SK-N-SH (cell line): ENCODE measurements at regions not wholly inside any gene's neighbourhood (a gene's known extent, or its start where the extent isn't known, plus 50 kb on each side); places are given as distances from the start of the nearest gene placed in this dataset.

ENCODE experiments used
- CTCF ChIA-PET: fragments of 300-600, 350-600 bp; formaldehyde crosslinking; extraction: SDS; loops from one replicate; lab custom pipeline; 2021; lab: Yijun Ruan, JAX
- POLR2A ChIA-PET: fragments of 350-600 bp; sonication (Branson Sonifier 250); formaldehyde crosslinking; extraction: SDS; loops from one replicate; lab custom pipeline; 2020; ENCODE audit warnings: antibody characterized with exemption, inconsistent platforms; lab: Yijun Ruan, JAX
- DNase-seq: peaks from one replicate; pipeline ENCODE4 v3.0.0; 2012
- H2AFZ ChIP-seq: fragments of 200-600 bp; sonication (generic); 2 replicates; pipeline ENCODE4 v1.8.1; 2016; ENCODE audit warnings: antibody characterized with exemption, mild to moderate bottlenecking, low read depth
- H3F3A ChIP-seq: fragments of 200-600 bp; sonication (generic); replicated peaks from 2 replicates; pipeline ENCODE3; 2016; ENCODE audit warnings: antibody characterized with exemption, mild to moderate bottlenecking; ENCODE audit not compliant: insufficient read depth
- H3K27ac ChIP-seq, 2 experiments: fragments of 200-500 bp in 1 of 2; fragments of 200-600 bp in 1 of 2; sonication (Bioruptor generic) in 1 of 2; sonication (generic), shearing (Covaris generic) in 1 of 2; 2 replicates each; pipeline versions ENCODE4 v1.5.1 to v1.6.1; 2014 to 2016; ENCODE audit warnings: low read depth in 2 of 2, inconsistent platforms in 1 of 2, low read length in 1 of 2, mild to moderate bottlenecking in 1 of 2, mixed read lengths in 1 of 2
- H3K27me3 ChIP-seq: fragments of 200-600 bp; sonication (generic), shearing (Covaris generic); 2 replicates; pipeline ENCODE4 v1.6.1; 2016; ENCODE audit warnings: mixed run types; ENCODE audit not compliant: insufficient read depth
- H3K36me3 ChIP-seq, 2 experiments: fragments of 200-500 bp in 1 of 2; fragments of 200-600 bp in 1 of 2; sonication (Bioruptor generic) in 1 of 2; sonication (generic) in 1 of 2; replicated peaks in 1 of 2; 2 replicates each; pipeline versions ENCODE3 to v1.5.1; 2014 to 2016; ENCODE audit warnings: low read length in 1 of 2, mild to moderate bottlenecking in 1 of 2; ENCODE audit not compliant: insufficient read depth in 2 of 2, control insufficient read depth in 1 of 2
- H3K4me1 ChIP-seq, 2 experiments: fragments of 200-500 bp in 1 of 2; fragments of 200-600 bp in 1 of 2; sonication (Bioruptor generic) in 1 of 2; sonication (generic), shearing (Covaris generic) in 1 of 2; 2 replicates each; pipeline versions ENCODE4 v1.5.1 to v1.6.1; 2014 to 2016; ENCODE audit warnings: low read depth in 1 of 2, low read length in 1 of 2, mixed run types in 1 of 2; ENCODE audit not compliant: insufficient read depth in 2 of 2, control insufficient read depth in 1 of 2
- H3K4me2 ChIP-seq: fragments of 200-600 bp; sonication (generic), shearing (Covaris generic); 2 replicates; pipeline ENCODE4 v1.6.1; 2017; ENCODE audit warnings: mixed run types
- H3K4me3 ChIP-seq, 2 experiments: fragments of 200-500 bp in 1 of 2; fragments of 200-600 bp in 1 of 2; sonication (Bioruptor generic) in 1 of 2; sonication (generic), shearing (Covaris generic) in 1 of 2; 2 replicates each; pipeline versions ENCODE4 v1.5.1 to v1.8.1; 2014 to 2016; ENCODE audit warnings: low read depth in 2 of 2, inconsistent platforms in 1 of 2, low read length in 1 of 2, mild to moderate bottlenecking in 1 of 2, mixed read lengths in 1 of 2, moderate library complexity in 1 of 2
- H3K79me2 ChIP-seq: fragments of 200-600 bp; sonication (generic); 2 replicates; pipeline ENCODE4 v1.8.1; 2017; ENCODE audit warnings: mild to moderate bottlenecking; ENCODE audit not compliant: insufficient read depth
- H3K9ac ChIP-seq: fragments of 200-600 bp; sonication (generic); 2 replicates; pipeline ENCODE4 v1.6.1; 2017; ENCODE audit warnings: mixed run types
- H3K9me2 ChIP-seq: fragments of 200-600 bp; sonication (generic); 2 replicates; pipeline ENCODE4 v1.6.1; 2017; ENCODE audit warnings: mixed run types
- H3K9me3 ChIP-seq: fragments of 200-600 bp; sonication (generic); 2 replicates; pipeline ENCODE4 v1.6.1; 2017; ENCODE audit warnings: mixed run types, mild to moderate bottlenecking, moderate library complexity
- H4K20me1 ChIP-seq: fragments of 200-600 bp; sonication (generic); 2 replicates; pipeline ENCODE4 v1.6.1; 2017; ENCODE audit warnings: mild to moderate bottlenecking, mixed run types; ENCODE audit not compliant: insufficient read depth
- ELF1 ChIP-seq: IDR thresholded peaks from 2 replicates; pipeline ENCODE4 v1.4.0; 2012
- FOXM1 ChIP-seq: IDR thresholded peaks from 2 replicates; pipeline ENCODE4 v1.4.0; 2012; ENCODE audit warnings: low read depth, mild to moderate bottlenecking
- GABPA ChIP-seq: IDR thresholded peaks from 2 replicates; pipeline ENCODE4 v1.4.0; 2012; ENCODE audit warnings: low read depth, mild to moderate bottlenecking
- MEF2A ChIP-seq: IDR thresholded peaks from 2 replicates; pipeline ENCODE4 v1.4.0; 2012; ENCODE audit warnings: low read depth, borderline replicate concordance
- NFIC ChIP-seq: IDR thresholded peaks from 2 replicates; pipeline ENCODE4 v1.4.0; 2012; ENCODE audit warnings: borderline replicate concordance
- NRF1 ChIP-seq: IDR thresholded peaks from 2 replicates; pipeline ENCODE4 v1.6.1; 2012; ENCODE audit warnings: low read depth, mild to moderate bottlenecking, low read length
- POLR2AphosphoS5 ChIP-seq: IDR thresholded peaks from 2 replicates; pipeline ENCODE4 v1.6.1; 2012; ENCODE audit warnings: low read depth, low read length
- RAD21 ChIP-seq: IDR thresholded peaks from 2 replicates; pipeline ENCODE4 v1.6.1; 2012; ENCODE audit warnings: mild to moderate bottlenecking, low read length
- RXRA ChIP-seq: IDR thresholded peaks from 2 replicates; pipeline ENCODE4 v1.4.0; 2012; ENCODE audit warnings: low read depth, mild to moderate bottlenecking, borderline replicate concordance
- YY1 ChIP-seq: IDR thresholded peaks from 2 replicates; pipeline ENCODE4 v1.4.0; 2012; ENCODE audit warnings: low read depth, mild to moderate bottlenecking
- WGBS: methylation state at CpG from one replicate; pipeline ENCODE4 v1.1.6; 2017; ENCODE audit warnings: low lambda C conversion rate; 5-methylcytosine and 5-hydroxymethylcytosine counted together
- TF ChIP-seq, protein P1 (sequence below): IDR thresholded peaks from 2 replicates; pipeline ENCODE4 v1.6.1; 2012; ENCODE audit warnings: mild to moderate bottlenecking, low read depth, low read length, moderate library complexity

- Histone ChIP-seq H3K9me2 (no peaks in the 10 kb centered on the region), H3K79me2 (no peaks in the 10 kb centered on the region), H3K4me3 (no peak overlapping the region), H3K36me3 (peaks cover 0 to 6% of the 10 kb centered on the region in 2 experiments), H3K27me3 (no peaks in the 10 kb centered on the region), H3F3A (peaks cover 22% of the 10 kb centered on the region), H3K4me2 (no peak overlapping the region), H3K4me1 (peaks cover 0 to 28% of the 10 kb centered on the region in 2 experiments), H4K20me1 (no peaks in the 10 kb centered on the region), H3K9ac (no peak overlapping the region), H3K9me3 (no peaks in the 10 kb centered on the region), H3K27ac (peak overlapping the region in 1 of 2 experiments; percentile 99; a peak in 2 of 4 replicates), H2AFZ (no peak overlapping the region)
- DNase-seq = no peak
- POLR2A ChIA-PET = no interaction called here
- 67% methylated on average over 5 of the region's 5 CpGs for WGBS
- CTCF ChIA-PET = interaction anchor here (0.9 to 1.1 kb wide), 2 partner anchors 32 to 158 kb away, joined by 3 to 4 read pairs; no protein-coding TSS in a partner anchor
- TF ChIP-seq YY1 (no peak), GABPA (no peak), NRF1 (no peak), NFIC (no peak)
- TF ChIP-seq, protein P1, sequence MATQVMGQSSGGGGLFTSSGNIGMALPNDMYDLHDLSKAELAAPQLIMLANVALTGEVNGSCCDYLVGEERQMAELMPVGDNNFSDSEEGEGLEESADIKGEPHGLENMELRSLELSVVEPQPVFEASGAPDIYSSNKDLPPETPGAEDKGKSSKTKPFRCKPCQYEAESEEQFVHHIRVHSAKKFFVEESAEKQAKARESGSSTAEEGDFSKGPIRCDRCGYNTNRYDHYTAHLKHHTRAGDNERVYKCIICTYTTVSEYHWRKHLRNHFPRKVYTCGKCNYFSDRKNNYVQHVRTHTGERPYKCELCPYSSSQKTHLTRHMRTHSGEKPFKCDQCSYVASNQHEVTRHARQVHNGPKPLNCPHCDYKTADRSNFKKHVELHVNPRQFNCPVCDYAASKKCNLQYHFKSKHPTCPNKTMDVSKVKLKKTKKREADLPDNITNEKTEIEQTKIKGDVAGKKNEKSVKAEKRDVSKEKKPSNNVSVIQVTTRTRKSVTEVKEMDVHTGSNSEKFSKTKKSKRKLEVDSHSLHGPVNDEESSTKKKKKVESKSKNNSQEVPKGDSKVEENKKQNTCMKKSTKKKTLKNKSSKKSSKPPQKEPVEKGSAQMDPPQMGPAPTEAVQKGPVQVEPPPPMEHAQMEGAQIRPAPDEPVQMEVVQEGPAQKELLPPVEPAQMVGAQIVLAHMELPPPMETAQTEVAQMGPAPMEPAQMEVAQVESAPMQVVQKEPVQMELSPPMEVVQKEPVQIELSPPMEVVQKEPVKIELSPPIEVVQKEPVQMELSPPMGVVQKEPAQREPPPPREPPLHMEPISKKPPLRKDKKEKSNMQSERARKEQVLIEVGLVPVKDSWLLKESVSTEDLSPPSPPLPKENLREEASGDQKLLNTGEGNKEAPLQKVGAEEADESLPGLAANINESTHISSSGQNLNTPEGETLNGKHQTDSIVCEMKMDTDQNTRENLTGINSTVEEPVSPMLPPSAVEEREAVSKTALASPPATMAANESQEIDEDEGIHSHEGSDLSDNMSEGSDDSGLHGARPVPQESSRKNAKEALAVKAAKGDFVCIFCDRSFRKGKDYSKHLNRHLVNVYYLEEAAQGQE = no peak
Observed at GRCh38 chr20:19817017-19817416, 59.0 kb downstream of the RIN2 start.

DNA sequence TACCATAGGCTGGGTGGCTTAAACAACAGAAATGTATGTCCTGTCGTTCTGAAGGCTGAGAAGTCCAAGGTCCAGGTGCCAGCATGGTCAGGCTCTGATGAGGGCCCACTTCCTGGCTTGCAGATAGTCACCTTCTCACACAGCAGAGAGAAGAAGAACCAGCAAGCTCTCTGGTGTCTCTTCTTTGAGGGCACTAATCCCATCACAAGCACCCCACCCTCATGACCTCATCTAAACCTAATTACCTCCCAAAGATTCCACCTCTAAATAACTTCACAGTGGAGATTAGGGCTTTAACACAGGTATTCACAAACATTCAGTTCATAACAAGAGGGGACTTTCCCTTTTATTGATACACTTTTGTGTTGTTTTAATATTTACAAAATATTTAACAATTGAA is 61.1 kb downstream of the RIN2 start:
- Histone ChIP-seq H3F3A (peaks cover 22% of the 10 kb centered on the region), H3K4me1 (peaks cover 0 to 26% of the 10 kb centered on the region in 2 experiments; a peak in 3 of 4 replicates), H3K4me2 (no peak overlapping the region), H4K20me1 (no peaks in the 10 kb centered on the region), H2AFZ (no peak overlapping the region), H3K79me2 (no peaks in the 10 kb centered on the region), H3K27ac (no peak overlapping the region), H3K36me3 (peaks cover 0 to 6% of the 10 kb centered on the region in 2 experiments), H3K9me3 (no peaks in the 10 kb centered on the region), H3K9me2 (no peaks in the 10 kb centered on the region), H3K27me3 (no peaks in the 10 kb centered on the region), H3K9ac (no peak overlapping the region), H3K4me3 (no peak overlapping the region)
- 67% methylated on average over 1 of the region's 1 CpG for WGBS
- TF ChIP-seq NFIC = no peak
- no peak for TF ChIP-seq NRF1
- TF ChIP-seq MEF2A = no peak
- no peak for TF ChIP-seq POLR2AphosphoS5
- TF ChIP-seq FOXM1 = no peak
- TF ChIP-seq ELF1 = no peak
- no peak for TF ChIP-seq RXRA
- TF ChIP-seq RAD21 = no peak
- CTCF ChIA-PET = no interaction called here
- POLR2A ChIA-PET = no interaction called here
- DNase-seq = no peak
